Iris pigment epithelial cell (primary cell): ENCODE measurements at regions not wholly inside any gene's neighbourhood (a gene's known extent, or its start where the extent isn't known, plus 50 kb on each side); places are given as distances from the start of the nearest gene placed in this dataset.
"Not testable (repeated sequence)": the region's sequence is repeated elsewhere in the genome, so short reads cannot be mapped to it uniquely, and the experiment has no call there.

ENCODE experiments used
- DNase-seq: peaks from one replicate; pipeline ENCODE4 v3.0.0-alpha.2; 2011; ENCODE audit warnings: low read depth

DNA sequence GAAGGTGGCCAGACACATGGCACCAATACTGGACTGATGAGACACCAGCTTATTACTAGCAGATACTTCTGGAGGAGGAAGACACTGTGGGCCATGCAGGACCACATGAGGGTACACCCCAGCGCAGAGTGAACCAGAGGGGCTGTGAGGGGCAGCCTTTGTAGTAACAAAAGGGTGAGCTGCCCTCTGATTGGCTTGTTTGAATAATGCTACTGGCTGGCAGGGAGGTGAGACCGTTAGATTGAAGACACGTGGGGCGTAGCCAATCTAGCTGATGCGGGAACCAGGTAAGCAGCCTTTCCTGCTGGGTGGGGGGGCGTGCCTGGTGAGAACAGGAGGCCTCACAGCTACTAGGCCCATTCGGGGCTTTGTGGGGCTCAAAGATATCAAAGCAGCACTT is 102.8 kb upstream of the SEC14L1 start:
- DNase-seq, result no peak

DNA sequence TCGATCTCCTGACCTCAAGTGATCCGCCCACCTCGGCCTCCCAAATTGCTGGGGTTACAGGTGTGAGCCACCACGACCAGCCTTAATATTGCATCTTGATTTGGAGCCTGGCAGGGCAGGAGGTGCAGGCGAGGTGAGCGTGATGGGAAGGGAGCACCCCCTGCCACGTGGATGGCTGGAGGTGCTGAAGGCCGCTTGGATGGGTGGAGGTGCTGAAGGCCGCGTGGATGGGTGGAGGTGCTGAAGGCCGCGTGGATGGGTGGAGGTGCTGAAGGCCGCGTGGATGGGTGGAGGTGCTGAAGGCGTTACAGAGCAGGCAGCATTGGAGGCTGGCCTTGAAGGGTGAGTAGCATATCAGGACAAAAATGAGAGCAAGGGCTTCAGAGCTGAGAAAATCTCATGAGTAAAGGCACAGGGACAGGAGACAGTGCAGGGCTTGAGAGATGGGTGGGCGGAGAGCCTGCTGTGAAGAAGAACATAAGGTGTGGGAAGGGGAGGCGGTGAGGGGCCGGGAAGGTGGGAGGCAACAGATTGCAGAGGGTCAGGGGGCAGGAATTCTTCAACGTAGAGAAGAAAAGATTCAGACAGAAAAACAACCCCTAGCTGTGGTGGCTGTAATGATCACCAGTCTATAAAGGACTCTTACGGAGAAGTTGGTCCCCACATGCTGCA is 101.7 kb upstream of the SEC14L1 start:
- no peak for DNase-seq

- DNase-seq, result no peak
These were observed 98.1 kb upstream of the SEC14L1 start for GRCh38 chr17:77042476-77043231.

GRCh38 chr17:77045441-77046041 is 95.2 kb upstream of the SEC14L1 start:
- DNase-seq, result peak; percentile 24

- DNase-seq, result peak; percentile 8
These were observed 91.3 kb upstream of the SEC14L1 start for GRCh38 chr17:77049440-77049839.

GRCh38 chr17:77050901-77051300 is 89.9 kb upstream of the SEC14L1 start:
- DNase-seq, result not testable (repeated sequence)

DNA sequence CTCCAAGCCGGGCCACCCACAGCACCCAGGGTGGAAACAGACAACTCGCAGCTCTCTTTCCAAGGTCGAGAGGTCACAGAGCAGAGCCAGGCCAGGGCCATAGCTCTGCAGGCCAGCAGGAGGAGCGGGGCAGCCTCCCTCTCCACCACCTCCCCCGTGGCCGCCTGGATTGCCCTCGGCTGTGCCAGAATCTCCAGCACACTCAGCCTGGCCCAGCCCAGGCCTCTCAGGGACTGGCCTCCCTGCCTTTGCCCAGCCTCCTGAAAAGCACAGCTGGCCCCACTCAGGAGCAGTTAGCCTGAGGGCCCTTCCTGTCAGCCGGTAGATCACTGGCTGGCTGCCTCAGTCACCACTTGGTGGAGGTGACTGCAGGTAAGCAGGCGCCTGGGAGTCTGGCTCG is 85.8 kb upstream of the SEC14L1 start:
- no peak for DNase-seq

DNA sequence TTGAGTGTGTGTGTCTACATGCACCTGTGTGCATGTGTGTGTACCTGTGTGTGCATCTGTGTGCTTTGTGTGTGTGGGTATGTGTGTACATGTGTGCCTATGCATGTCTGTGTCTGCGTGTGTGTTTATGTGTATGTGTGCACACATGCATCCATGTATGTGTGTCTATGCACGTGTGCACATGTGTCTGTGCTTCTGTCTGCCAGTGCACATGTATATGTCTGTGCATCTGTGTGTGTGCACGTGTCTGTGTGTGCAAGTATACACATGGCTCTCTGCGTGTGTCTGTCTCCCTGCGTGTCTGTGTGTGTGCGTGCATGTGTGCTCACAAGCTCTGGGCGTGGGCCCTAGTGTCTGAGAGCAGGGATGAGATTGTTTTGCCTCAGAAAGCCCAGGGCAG is 85.3 kb upstream of the SEC14L1 start:
- no peak for DNase-seq

GRCh38 chr17:77058016-77058415 is 82.8 kb upstream of the SEC14L1 start:
- DNase-seq, result no peak

DNA sequence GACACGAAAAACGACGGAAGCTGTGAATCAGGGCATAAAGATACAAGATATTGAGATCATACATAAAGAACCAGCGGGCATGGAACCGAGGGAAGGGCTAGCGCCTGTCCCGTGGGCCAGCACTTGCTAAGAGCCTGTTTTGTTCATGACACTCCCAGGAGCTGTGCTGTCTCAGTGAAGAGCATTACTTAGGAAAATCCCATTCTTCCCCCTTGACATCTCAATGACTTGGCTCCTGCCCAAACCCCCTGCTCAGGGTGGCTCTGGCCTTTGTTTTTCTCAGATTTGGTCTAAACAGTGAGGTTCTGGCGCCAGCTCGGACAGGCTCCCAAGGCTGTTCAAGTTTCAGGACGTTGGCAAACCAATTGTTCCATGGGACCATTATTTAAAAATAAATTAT is 79.1 kb upstream of the SEC14L1 start:
- no peak for DNase-seq

DNA sequence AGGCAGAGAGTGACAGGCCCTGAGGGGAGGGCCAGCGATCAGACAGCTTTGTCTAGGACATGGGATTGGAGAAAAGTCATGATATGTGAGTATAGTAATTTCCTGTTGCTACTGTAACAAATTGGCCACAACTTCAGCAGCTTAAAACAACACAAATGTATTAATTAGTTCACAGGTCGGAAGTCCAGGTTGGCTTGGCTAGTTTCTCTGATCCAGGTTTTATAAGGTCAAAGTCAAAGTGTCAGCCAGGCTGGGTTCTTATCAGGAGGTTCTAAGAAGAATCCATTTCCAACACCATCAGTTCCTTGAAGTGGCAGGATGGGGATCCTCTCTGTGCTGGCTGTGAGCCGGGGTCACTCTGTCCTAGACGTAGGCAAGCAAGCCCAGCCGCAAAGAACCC is 76.2 kb upstream of the SEC14L1 start:
- no peak for DNase-seq

- no peak for DNase-seq
These were observed 74.6 kb upstream of the SEC14L1 start for GRCh38 chr17:77066165-77066564.

DNA sequence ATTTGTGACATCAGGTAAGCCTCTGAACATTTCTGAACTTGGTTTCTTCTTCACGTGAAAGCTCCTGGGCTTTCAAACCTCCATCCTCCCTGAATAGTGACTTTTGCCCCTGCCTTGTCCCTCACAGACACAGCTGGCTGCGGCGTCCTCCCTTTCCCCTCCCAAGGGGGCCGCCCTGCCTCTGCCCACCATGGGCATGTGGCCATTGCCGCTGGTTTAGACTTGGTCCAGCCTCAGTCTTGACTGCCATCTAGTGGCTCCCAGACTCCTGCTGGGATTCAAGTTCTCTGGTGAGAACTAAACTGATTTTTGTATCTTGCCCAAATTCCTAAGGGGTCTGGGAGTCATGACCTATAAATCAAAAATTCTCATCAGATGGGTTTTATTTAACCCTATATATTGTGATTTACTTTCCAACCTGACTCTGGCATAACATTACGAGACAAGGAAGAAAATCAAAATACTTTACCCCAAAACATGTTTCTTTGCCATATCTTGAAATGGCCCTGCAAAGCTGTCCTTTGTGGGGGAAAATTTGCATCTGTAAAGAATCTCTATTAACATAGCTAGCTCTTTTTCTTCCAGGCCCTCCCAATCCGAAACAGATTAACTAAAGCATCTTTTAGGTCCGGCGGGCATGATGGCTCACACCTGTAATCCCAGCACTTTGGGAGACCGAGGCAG is 73.9 kb upstream of the SEC14L1 start:
- DNase-seq, result peak; percentile 45

- DNase-seq, result no peak
These were observed 71.9 kb upstream of the SEC14L1 start for GRCh38 chr17:77068915-77069314.

- no peak for DNase-seq
These were observed 69.9 kb upstream of the SEC14L1 start for GRCh38 chr17:77070888-77071279.

GRCh38 chr17:77071925-77072490 is 68.8 kb upstream of the SEC14L1 start:
- DNase-seq, result no peak

DNA sequence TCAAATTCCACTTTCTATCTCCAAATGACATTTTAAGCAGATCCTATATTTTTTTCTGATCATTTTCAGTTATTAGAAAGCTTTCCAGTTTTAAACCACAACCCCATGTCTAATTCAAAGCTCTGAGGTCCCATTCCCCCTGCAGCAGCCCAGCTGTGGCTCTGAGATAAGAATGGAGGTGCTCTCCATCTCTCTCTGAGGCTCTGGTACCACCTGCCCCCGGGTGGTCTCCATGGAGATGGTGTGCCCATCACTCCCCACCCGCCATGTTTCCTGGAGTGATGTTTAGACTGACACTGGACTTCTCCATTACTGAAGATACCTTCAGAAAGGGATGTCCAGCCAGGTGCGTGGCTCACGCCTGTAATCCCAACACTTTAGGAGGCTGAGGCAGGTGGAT is 68.1 kb upstream of the SEC14L1 start:
- no peak for DNase-seq

GRCh38 chr17:77074681-77075080 is 66.1 kb upstream of the SEC14L1 start:
- no peak for DNase-seq

- DNase-seq, result peak; percentile 20
These were observed 64.5 kb upstream of the SEC14L1 start for GRCh38 chr17:77076124-77076830.

DNA sequence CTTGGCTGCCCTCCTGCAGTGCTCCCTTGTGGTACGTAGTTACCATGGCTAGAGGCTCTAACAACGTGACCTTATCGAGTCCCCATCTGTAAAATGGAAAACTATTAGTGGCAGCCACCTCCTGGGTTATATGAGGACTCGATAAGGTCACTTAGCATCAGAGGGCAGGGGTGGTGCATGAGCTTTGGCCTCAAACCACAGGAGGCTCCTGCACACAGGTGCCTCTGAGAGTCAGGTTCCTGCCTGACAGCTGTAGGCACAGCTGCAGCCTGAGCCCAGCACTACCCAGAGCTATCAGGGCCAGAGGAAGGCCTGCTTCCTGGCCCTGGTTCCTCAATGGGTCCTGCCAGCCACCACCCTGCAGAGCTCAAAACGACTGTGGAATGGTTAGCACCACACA is 57.2 kb upstream of the SEC14L1 start:
- DNase-seq, result no peak

DNA sequence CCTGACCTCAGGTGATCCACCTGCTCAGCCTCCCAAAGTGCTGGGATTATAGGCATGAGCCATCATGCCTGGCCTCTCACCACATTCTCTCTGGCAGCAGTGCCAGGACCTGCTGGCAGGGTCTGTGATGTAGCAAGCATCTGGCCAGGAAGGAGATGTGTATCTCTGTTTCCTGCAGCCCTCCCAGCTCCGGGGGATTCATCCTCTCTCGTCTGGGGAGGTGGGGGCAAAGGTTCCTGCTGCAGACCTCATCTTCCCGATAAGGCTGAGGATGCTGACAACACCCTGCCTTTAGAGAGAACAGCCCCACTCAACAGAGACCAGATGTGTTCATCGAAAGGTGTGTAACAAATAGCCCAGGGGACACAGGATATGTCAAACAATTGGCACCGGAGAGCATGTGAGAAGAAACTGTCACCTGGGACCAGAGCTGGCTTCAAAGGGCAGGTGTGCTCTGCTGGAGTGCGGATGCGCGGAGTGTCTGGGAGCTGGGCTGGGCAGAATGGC is 54.8 kb upstream of the SEC14L1 start:
- no peak for DNase-seq
